GM23338 (cell line): ENCODE measurements at regions not wholly inside any gene's neighbourhood (a gene's known extent, or its start where the extent isn't known, plus 50 kb on each side); places are given as distances from the start of the nearest gene placed in this dataset.

ENCODE experiments used
- ATAC-seq: fragments of 200-7000 bp; cut with Tn5 transposase; 3 replicates; pipeline ENCODE4 v1.9.1; 2020
- DNase-seq: peaks from one replicate; pipeline ENCODE4 v3.0.0-alpha.2; 2015; ENCODE audit warnings: low spot score
- H2AFZ ChIP-seq: fragments of 200-600 bp; sonication (generic); 2 replicates; pipeline ENCODE4 v1.8.0; 2016; ENCODE audit warnings: antibody characterized with exemption, mild to moderate bottlenecking, moderate library complexity
- H3F3A ChIP-seq: fragments of 200-600 bp; sonication (generic); replicated peaks from 2 replicates; pipeline ENCODE4 v1.8.0; 2017; ENCODE audit warnings: antibody characterized with exemption, mixed run types, low read depth
- H3K27ac ChIP-seq: fragments of 200-600 bp; sonication (generic); 2 replicates; pipeline ENCODE4 v1.6.1; 2016; ENCODE audit warnings: low read depth
- H3K27me3 ChIP-seq: fragments of 200-600 bp; sonication (generic); 2 replicates; pipeline ENCODE4 v1.8.0; 2016; ENCODE audit warnings: mild to moderate bottlenecking, mixed run types, moderate library complexity; ENCODE audit not compliant: insufficient read depth
- H3K36me3 ChIP-seq: fragments of 200-600 bp; sonication (generic); 2 replicates; pipeline ENCODE4 v1.8.0; 2016; ENCODE audit warnings: mild to moderate bottlenecking; ENCODE audit not compliant: insufficient read depth
- H3K4me1 ChIP-seq: fragments of 200-600 bp; sonication (generic); 2 replicates; pipeline ENCODE4 v1.8.0; 2016; ENCODE audit warnings: mild to moderate bottlenecking, moderate library complexity; ENCODE audit not compliant: insufficient read depth
- H3K4me2 ChIP-seq: fragments of 200-600 bp; sonication (generic); 2 replicates; pipeline ENCODE4 v1.7.1; 2017; ENCODE audit warnings: mixed run types
- H3K4me3 ChIP-seq: fragments of 200-600 bp; sonication (generic); 2 replicates; pipeline ENCODE4 v1.6.1; 2016; ENCODE audit warnings: mixed run types
- H3K79me2 ChIP-seq: fragments of 200-600 bp; sonication (generic); replicated peaks from 2 replicates; pipeline ENCODE4 v1.8.0; 2017; ENCODE audit warnings: mild to moderate bottlenecking; ENCODE audit not compliant: insufficient read depth
- H3K9me2 ChIP-seq: fragments of 200-600 bp; sonication (generic); 2 replicates; pipeline ENCODE4 v1.8.0; 2017; ENCODE audit not compliant: insufficient read depth
- H4K20me1 ChIP-seq: fragments of 200-600 bp; sonication (generic); replicated peaks from 2 replicates; pipeline ENCODE4 v1.8.0; 2017; ENCODE audit warnings: mild to moderate bottlenecking; ENCODE audit not compliant: insufficient read depth
- H3K27ac Mint-ChIP-seq: 2 replicates; pipeline ENCODE4 v1.8.0; 2020; ENCODE audit warnings: inconsistent platforms, mild to moderate bottlenecking, moderate library complexity, mixed read lengths
- H3K27me3 Mint-ChIP-seq: 3 replicates; pipeline ENCODE4 v1.8.0; 2022; ENCODE audit warnings: low read depth, mild to moderate bottlenecking, moderate library complexity, mixed read lengths, inconsistent platforms; ENCODE audit not compliant: insufficient read depth, poor library complexity
- H3K36me3 Mint-ChIP-seq: 3 replicates; pipeline ENCODE4 v1.8.0; 2021; ENCODE audit warnings: low read depth, mild to moderate bottlenecking, inconsistent platforms, moderate library complexity, mixed read lengths
- H3K4me1 Mint-ChIP-seq: 3 replicates; pipeline ENCODE4 v1.8.0; 2020; ENCODE audit warnings: mild to moderate bottlenecking, inconsistent platforms, mixed read lengths
- H3K4me3 Mint-ChIP-seq: 3 replicates; pipeline ENCODE4 v1.8.0; 2021; ENCODE audit warnings: moderate library complexity, mild to moderate bottlenecking, inconsistent platforms, mixed read lengths
- H3K9me3 Mint-ChIP-seq: 3 replicates; pipeline ENCODE4 v1.8.0; 2020; ENCODE audit warnings: moderate library complexity, mild to moderate bottlenecking, inconsistent platforms, mixed read lengths
- CREB1 ChIP-seq: fragments of 250-450 bp; sonication (Bioruptor Pico); IDR thresholded peaks from 2 replicates; pipeline ENCODE4 v1.5.0; 2020; ENCODE audit warnings: low read depth, mild to moderate bottlenecking, moderate library complexity
- CTCF ChIP-seq, 2 experiments: fragments of 200-600 bp in 1 of 2; sonication (generic) in 1 of 2; conservative IDR thresholded peaks; 2 replicates each; pipeline versions ENCODE4 v1.5.1 to v1.6.1; 2016 to 2017; ENCODE audit warnings: antibody characterized with exemption in 2 of 2, low read depth in 2 of 2, mild to moderate bottlenecking in 2 of 2, moderate library complexity in 1 of 2
- ETS1 ChIP-seq: IDR thresholded peaks from 2 replicates; pipeline ENCODE4 v1.6.1; 2016; ENCODE audit warnings: antibody characterized with exemption
- EZH2 ChIP-seq: fragments of 200-600 bp; sonication (generic); IDR thresholded peaks from one replicate; pipeline ENCODE4 v1.8.0; 2017; ENCODE audit warnings: antibody characterized with exemption, mild to moderate bottlenecking, low read depth; ENCODE audit not compliant: unreplicated experiment
- EZH2phosphoT487 ChIP-seq: fragments of 200-600 bp; sonication (generic); IDR thresholded peaks from one replicate; pipeline ENCODE4 v1.8.1; 2018; ENCODE audit warnings: antibody characterized with exemption; ENCODE audit not compliant: unreplicated experiment
- JUNB ChIP-seq: IDR thresholded peaks from one replicate; pipeline ENCODE4 v1.6.1; 2016; ENCODE audit warnings: antibody characterized with exemption; ENCODE audit not compliant: unreplicated experiment
- NANOG ChIP-seq: IDR thresholded peaks from 2 replicates; pipeline ENCODE4 v1.6.1; 2016; ENCODE audit warnings: antibody characterized with exemption, borderline replicate concordance
- POLR2AphosphoS5 ChIP-seq: IDR thresholded peaks from 2 replicates; pipeline ENCODE4 v1.6.1; 2016; ENCODE audit warnings: antibody characterized with exemption, low read depth
- REST ChIP-seq: IDR thresholded peaks from one replicate; pipeline ENCODE4 v1.6.1; 2018; ENCODE audit warnings: antibody characterized with exemption; ENCODE audit not compliant: unreplicated experiment
- STAT1 ChIP-seq: IDR thresholded peaks from one replicate; pipeline ENCODE4 v1.6.1; 2016; ENCODE audit warnings: antibody characterized with exemption; ENCODE audit not compliant: unreplicated experiment
- ZNF114 ChIP-seq: fragments of 250-450 bp; sonication (Bioruptor Pico); IDR thresholded peaks from 2 replicates; pipeline ENCODE4 v1.5.0; 2020; ENCODE audit warnings: mild to moderate bottlenecking, moderate library complexity
- ZNF331 ChIP-seq: fragments of 250-450 bp; sonication (Bioruptor Pico); IDR thresholded peaks from 2 replicates; pipeline ENCODE4 v1.5.0; 2020; ENCODE audit warnings: low read depth, mild to moderate bottlenecking, moderate library complexity
- ZNF462 ChIP-seq: fragments of 250-450 bp; sonication (Bioruptor Pico); IDR thresholded peaks from 2 replicates; pipeline ENCODE4 v1.5.0; 2020; ENCODE audit warnings: mild to moderate bottlenecking, moderate library complexity

- Mint-ChIP-seq H3K9me3 (no peaks in the 10 kb centered on the region), H3K27ac (no peak overlapping the region), H3K36me3 (no peaks in the 10 kb centered on the region), H3K27me3 (no peaks in the 10 kb centered on the region), H3K4me1 (no peaks in the 10 kb centered on the region), H3K4me3 (no peak overlapping the region)
- H2AFZ ChIP-seq: no peak overlapping the region
- DNase-seq: no peak
- no peak overlapping the region for H3K4me2 ChIP-seq
- H3K4me1 ChIP-seq: no peaks in the 10 kb centered on the region
- no peaks in the 10 kb centered on the region for H4K20me1 ChIP-seq
- no peaks in the 10 kb centered on the region for H3K79me2 ChIP-seq
- no peak overlapping the region for H3K27ac ChIP-seq
- ATAC-seq: no peak
- no peaks in the 10 kb centered on the region for H3K27me3 ChIP-seq
- no peaks in the 10 kb centered on the region for H3K9me2 ChIP-seq
- H3K4me3 ChIP-seq: no peak overlapping the region
- no peaks in the 10 kb centered on the region for H3K36me3 ChIP-seq
- TF ChIP-seq CTCF (conservative IDR thresholded peaks at IDR 0.05; ENCODE audit: low read depth in 2 of 2) (no peak), STAT1 (no peak), POLR2AphosphoS5 (no peak), EZH2 (no peak), ZNF331 (CRISPR knock-in tag) (no peak), JUNB (no peak), ETS1 (no peak), CREB1 (CRISPR knock-in tag) (no peak), REST (no peak), ZNF462 (CRISPR knock-in tag) (no peak), NANOG (no peak), ZNF114 (CRISPR knock-in tag) (no peak), EZH2phosphoT487 (no peak)
- H3F3A ChIP-seq: no peaks in the 10 kb centered on the region
Observed at GRCh38 chr13:71137101-71137500, 729.9 kb downstream of the DACH1 start.
